GM12865 (cell line): ENCODE measurements at regions not wholly inside any gene's neighbourhood (a gene's known extent, or its start where the extent isn't known, plus 50 kb on each side); places are given as distances from the start of the nearest gene placed in this dataset.

Experiments
- DNase-seq: peaks from one replicate; pipeline ENCODE4 v3.0.0; 2010; ENCODE audit warnings: low read depth
- H3K4me3 ChIP-seq: 2 replicates; pipeline ENCODE4 v1.5.1; 2011; ENCODE audit warnings: mild to moderate bottlenecking, low read depth, low read length, control low read depth
- TF ChIP-seq, protein P1 (sequence below): IDR thresholded peaks from 2 replicates; pipeline ENCODE4 v1.5.1; 2011; ENCODE audit warnings: low read length, control low read depth, low read depth, inconsistent platforms; ENCODE audit not compliant: insufficient read depth; ENCODE audit errors: missing control alignments

DNA sequence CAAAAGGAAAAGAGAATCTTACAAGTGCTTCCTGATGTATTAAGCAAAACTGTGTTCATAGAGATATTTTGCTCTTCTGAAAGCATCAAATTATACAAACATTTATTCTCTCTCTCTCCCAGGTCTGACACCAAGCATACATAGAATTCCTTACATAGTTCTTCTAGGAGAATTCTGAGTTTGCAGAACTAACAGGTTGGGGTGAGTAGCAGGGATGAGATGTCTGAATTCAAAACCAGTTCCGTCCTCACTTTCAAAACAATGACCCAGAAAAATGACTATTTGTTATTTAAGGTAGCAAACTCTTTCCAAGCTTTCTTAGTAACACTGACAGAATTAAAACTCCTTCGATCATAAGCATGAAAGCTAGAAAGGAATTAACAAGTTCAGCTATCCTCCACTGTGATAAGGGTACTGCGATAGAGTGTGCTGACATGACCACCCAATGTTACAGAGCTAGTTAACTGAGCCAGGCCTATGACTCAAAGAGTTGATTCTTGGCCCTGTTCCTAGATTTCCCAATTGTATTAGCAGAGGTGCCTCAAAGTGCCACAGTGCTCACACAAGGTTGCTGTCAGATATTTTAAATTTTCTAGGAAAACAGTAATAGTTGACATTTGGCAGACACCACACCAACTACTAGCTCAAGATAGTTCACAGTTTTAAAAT lies 85.8 kb upstream of the SETBP1 start:
- no peak for DNase-seq
- H3K4me3 ChIP-seq, result no peak overlapping the region
- TF ChIP-seq, protein P1, sequence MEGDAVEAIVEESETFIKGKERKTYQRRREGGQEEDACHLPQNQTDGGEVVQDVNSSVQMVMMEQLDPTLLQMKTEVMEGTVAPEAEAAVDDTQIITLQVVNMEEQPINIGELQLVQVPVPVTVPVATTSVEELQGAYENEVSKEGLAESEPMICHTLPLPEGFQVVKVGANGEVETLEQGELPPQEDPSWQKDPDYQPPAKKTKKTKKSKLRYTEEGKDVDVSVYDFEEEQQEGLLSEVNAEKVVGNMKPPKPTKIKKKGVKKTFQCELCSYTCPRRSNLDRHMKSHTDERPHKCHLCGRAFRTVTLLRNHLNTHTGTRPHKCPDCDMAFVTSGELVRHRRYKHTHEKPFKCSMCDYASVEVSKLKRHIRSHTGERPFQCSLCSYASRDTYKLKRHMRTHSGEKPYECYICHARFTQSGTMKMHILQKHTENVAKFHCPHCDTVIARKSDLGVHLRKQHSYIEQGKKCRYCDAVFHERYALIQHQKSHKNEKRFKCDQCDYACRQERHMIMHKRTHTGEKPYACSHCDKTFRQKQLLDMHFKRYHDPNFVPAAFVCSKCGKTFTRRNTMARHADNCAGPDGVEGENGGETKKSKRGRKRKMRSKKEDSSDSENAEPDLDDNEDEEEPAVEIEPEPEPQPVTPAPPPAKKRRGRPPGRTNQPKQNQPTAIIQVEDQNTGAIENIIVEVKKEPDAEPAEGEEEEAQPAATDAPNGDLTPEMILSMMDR, result no peak

DNA sequence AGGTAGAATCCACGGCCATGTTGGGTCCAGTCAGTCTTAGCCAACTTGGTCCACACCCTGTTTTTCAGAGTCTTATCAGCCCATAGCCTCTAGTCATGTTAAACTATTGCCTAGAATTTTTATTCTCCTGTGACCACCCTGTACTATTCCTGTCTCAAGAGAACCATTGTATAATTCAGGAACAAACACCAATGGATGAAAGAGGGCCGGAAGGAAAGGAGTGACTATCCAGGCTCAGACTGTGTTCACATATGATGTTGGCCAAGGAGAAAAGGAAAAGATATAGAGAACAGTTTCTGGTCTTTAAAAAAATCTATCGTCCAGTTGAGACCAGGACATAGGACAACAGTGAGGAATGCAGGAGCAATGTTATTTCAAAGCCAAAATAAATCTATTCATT lies 82.9 kb upstream of the SETBP1 start:
- H3K4me3 ChIP-seq, result no peak overlapping the region
- TF ChIP-seq, protein P1, result no peak
- no peak for DNase-seq

DNA sequence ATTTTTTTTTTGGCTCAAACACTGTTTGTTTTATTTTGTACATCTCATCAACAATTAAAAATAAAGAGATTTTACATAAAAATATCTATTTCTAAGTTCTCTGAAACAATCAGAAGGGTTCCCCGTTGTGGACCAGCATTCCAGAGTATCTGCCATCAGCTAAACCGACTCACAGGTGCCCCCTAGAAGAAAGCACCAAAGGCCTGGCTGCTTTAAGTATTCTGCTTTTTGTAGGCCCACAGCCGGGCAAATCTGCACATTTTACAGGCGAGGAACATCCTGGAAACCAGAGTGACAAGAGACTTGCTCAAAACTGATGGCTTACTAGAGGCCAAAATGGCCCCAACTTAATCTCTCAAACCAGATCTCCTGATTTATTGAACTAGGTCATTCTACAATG lies 82.2 kb upstream of the SETBP1 start:
- TF ChIP-seq, protein P1, result no peak
- no peak for DNase-seq
- H3K4me3 ChIP-seq, result no peak overlapping the region

DNA sequence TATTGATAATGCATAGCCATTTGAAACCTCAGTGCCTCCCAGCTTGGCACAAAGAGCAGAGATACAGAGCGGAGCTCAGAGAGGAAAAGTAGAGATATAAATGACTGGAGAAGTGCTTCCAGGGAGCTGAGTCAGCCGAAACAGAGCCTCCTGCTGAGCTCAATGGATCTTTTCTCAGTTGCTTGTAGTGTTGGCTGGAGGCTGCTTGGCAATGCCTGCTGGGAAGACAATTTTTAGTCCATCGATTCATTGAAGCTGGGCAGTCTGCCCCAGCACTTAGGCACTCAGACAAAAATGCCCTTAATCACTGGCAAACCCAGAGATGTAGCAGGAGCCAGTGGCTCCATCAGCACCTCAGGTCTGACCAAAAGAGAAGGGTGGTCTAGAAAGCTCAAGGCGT lies 81.3 kb upstream of the SETBP1 start:
- H3K4me3 ChIP-seq, result no peak overlapping the region
- TF ChIP-seq, protein P1, result no peak
- no peak for DNase-seq

DNA sequence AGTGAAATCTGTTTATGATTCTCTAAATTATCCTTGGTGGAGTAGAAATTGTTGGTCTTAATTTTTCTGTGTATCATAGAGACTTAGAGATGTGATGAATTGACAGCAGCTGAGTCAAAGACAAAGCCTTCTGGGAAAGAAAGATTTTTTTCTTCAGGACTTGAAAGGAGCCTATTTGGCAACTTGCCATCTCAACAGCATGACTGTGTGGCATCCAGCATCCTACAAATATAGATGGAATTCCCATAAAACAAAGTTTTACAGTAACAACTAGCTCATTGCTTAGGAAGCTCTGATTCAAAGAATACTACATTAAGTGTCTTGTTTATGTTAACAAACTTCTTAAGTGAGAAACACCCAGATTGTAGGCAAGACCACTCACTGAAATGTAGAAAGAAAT lies 79.2 kb upstream of the SETBP1 start:
- H3K4me3 ChIP-seq, result no peak overlapping the region
- TF ChIP-seq, protein P1, result no peak
- DNase-seq, result no peak

DNA sequence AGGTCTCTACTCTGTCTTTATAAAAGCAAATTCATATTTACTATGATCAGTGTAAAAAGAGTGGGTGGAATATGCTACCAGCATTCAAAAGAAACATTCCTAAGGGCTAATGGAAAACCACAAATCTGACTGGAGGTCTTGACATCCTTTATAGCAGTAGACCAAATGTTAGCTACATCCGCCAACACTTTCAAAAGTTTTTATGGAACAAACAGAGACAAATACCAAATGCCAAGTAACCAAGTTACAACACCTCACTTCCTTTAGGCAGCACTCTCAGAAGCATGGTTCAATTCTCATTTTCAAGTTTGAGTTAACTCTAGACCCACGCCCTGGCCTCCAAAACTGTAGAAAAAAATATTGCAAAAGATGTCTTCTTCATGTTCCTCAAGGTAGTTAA lies 78.3 kb upstream of the SETBP1 start:
- no peak overlapping the region for H3K4me3 ChIP-seq
- TF ChIP-seq, protein P1, result no peak
- no peak for DNase-seq

DNA sequence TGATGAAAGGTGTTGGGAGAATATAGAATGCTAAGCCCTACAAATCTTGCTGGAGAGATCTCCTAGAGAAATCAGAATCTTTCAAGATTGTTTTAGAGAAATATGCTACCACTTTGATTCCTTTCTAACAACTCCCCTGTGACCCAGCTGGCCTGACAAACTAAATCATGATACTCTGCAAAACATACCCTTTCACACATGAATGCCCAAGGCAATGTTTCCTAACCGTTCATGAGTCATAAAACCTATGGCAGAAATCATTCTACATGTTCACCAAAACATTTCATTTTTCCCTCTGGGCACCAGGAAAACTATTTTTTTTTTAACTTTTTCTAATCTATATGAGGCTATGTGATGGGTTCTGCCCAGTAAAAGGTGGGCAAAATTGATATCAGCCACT lies 77.8 kb upstream of the SETBP1 start:
- H3K4me3 ChIP-seq, result no peak overlapping the region
- no peak for DNase-seq
- TF ChIP-seq, protein P1, result no peak
